Neural cell (in vitro differentiated cells): ENCODE measurements at regions not wholly inside any gene's neighbourhood (a gene's known extent, or its start where the extent isn't known, plus 50 kb on each side); places are given as distances from the start of the nearest gene placed in this dataset.

Experiments
- H2AFZ ChIP-seq: fragments of 200-600, 300-800 bp; sonication (generic), shearing (Covaris generic); 2 replicates; pipeline ENCODE4 v1.6.0; 2014; ENCODE audit warnings: low read depth, mild to moderate bottlenecking, antibody characterized with exemption, low read length, moderate library complexity
- H3F3A ChIP-seq: fragments of 200-600 bp; shearing (Covaris generic); 2 replicates; pipeline ENCODE4 v1.6.1; 2016; ENCODE audit warnings: mild to moderate bottlenecking, moderate library complexity, mixed read lengths, antibody characterized with exemption, low read length; ENCODE audit not compliant: insufficient read depth, poor library complexity, severe bottlenecking
- H3K27ac ChIP-seq: fragments of 200-600, 300-800 bp; sonication (generic), shearing (Covaris generic); 2 replicates; pipeline ENCODE4 v1.5.1; 2014; ENCODE audit warnings: mild to moderate bottlenecking, low read length, moderate library complexity
- H3K27me3 ChIP-seq: fragments of 300-800, 200-600 bp; sonication (generic), shearing (Covaris generic); 2 replicates; pipeline ENCODE4 v1.6.0; 2014; ENCODE audit warnings: mild to moderate bottlenecking, low read depth, low read length, moderate library complexity; ENCODE audit not compliant: insufficient read depth
- H3K36me3 ChIP-seq: fragments of 300-800, 200-600 bp; sonication (generic), shearing (Covaris generic); 2 replicates; pipeline ENCODE4 v1.5.1; 2014; ENCODE audit warnings: mild to moderate bottlenecking, antibody characterized with exemption, low read length, moderate library complexity; ENCODE audit not compliant: insufficient read depth
- H3K4me2 ChIP-seq: fragments of 300-800, 200-600 bp; sonication (generic), shearing (Covaris generic); 2 replicates; pipeline ENCODE4 v1.6.0; 2014; ENCODE audit warnings: mild to moderate bottlenecking, low read length
- H3K4me3 ChIP-seq: fragments of 300-800, 200-600 bp; sonication (generic), shearing (Covaris generic); 2 replicates; pipeline ENCODE4 v1.5.1; 2014; ENCODE audit warnings: mild to moderate bottlenecking, low read length, moderate library complexity
- H3K79me2 ChIP-seq: fragments of 200-600 bp; shearing (Covaris generic); replicated peaks from 2 replicates; pipeline ENCODE4 v1.6.0; 2014; ENCODE audit warnings: mild to moderate bottlenecking, low read length, moderate library complexity; ENCODE audit not compliant: insufficient read depth
- H3K9ac ChIP-seq: fragments of 300-800, 200-600 bp; sonication (generic), shearing (Covaris generic); 2 replicates; pipeline ENCODE4 v1.6.1; 2016; ENCODE audit warnings: mild to moderate bottlenecking, low read length, mixed read lengths
- H3K9me2 ChIP-seq: fragments of 200-600 bp; shearing (Covaris generic); 2 replicates; pipeline ENCODE4 v1.6.1; 2016; ENCODE audit warnings: mild to moderate bottlenecking, low read length, mixed read lengths; ENCODE audit not compliant: insufficient read depth
- H3K9me3 ChIP-seq: fragments of 200-600, 300-800 bp; sonication (generic), shearing (Covaris generic); 2 replicates; pipeline ENCODE4 v1.6.1; 2016; ENCODE audit warnings: mild to moderate bottlenecking, mixed run types, low read length, moderate library complexity, mixed read lengths
- H4K20me1 ChIP-seq: fragments of 200-600 bp; shearing (Covaris generic); 2 replicates; pipeline ENCODE4 v1.6.1; 2016; ENCODE audit warnings: mild to moderate bottlenecking, mixed run types; ENCODE audit not compliant: insufficient read depth
- CTCF ChIP-seq: fragments of 450-650 bp; IDR thresholded peaks from 2 replicates; pipeline ENCODE4 v1.5.1; 2014; ENCODE audit warnings: antibody characterized with exemption, mild to moderate bottlenecking, moderate library complexity; ENCODE audit not compliant: poor library complexity, severe bottlenecking
- EP300 ChIP-seq: fragments of 450-650 bp; conservative IDR thresholded peaks from 2 replicates; pipeline ENCODE4 v1.6.1; 2014; ENCODE audit warnings: antibody characterized with exemption, mild to moderate bottlenecking, moderate library complexity; ENCODE audit not compliant: poor library complexity, severe bottlenecking
- EZH2 ChIP-seq: fragments of 200-600, 300-800 bp; shearing (Covaris generic), sonication (generic); IDR thresholded peaks from 2 replicates; pipeline ENCODE4 v1.6.1; 2014; ENCODE audit warnings: antibody characterized with exemption, low read length, borderline replicate concordance, mild to moderate bottlenecking; ENCODE audit not compliant: insufficient read depth, poor library complexity, severe bottlenecking
- MXI1 ChIP-seq: fragments of 450-650 bp; conservative IDR thresholded peaks from 2 replicates; pipeline ENCODE4 v1.6.1; 2014; ENCODE audit warnings: antibody characterized with exemption, mild to moderate bottlenecking; ENCODE audit not compliant: poor library complexity, severe bottlenecking
- RAD21 ChIP-seq: fragments of 450-650 bp; conservative IDR thresholded peaks from 2 replicates; pipeline ENCODE4 v1.6.1; 2014; ENCODE audit warnings: antibody characterized with exemption, mild to moderate bottlenecking, moderate library complexity

- peaks cover 8% of the 10 kb centered on the region for H3K79me2 ChIP-seq
- TF ChIP-seq MXI1: no peak
- H3K36me3 ChIP-seq: peaks cover 5% of the 10 kb centered on the region
- no peaks in the 10 kb centered on the region for H3K9me2 ChIP-seq
- no peaks in the 10 kb centered on the region for H3K27me3 ChIP-seq
- no peak overlapping the region for H3K4me2 ChIP-seq
- H3K9me3 ChIP-seq: no peaks in the 10 kb centered on the region
- no peak overlapping the region for H3K27ac ChIP-seq
- H3K9ac ChIP-seq: no peak overlapping the region
- H2AFZ ChIP-seq: no peak overlapping the region
- no peaks in the 10 kb centered on the region for H3F3A ChIP-seq
- no peaks in the 10 kb centered on the region for H4K20me1 ChIP-seq
- H3K4me3 ChIP-seq: no peak overlapping the region
Measured at GRCh38 chr3:124201226-124201625, 209.3 kb upstream of the ROPN1 start.

- Histone ChIP-seq H3K79me2 (peaks cover 8% of the 10 kb centered on the region), H4K20me1 (no peaks in the 10 kb centered on the region), H3K4me2 (no peak overlapping the region), H3F3A (no peaks in the 10 kb centered on the region), H3K4me3 (no peak overlapping the region), H2AFZ (no peak overlapping the region), H3K9me2 (no peaks in the 10 kb centered on the region), H3K27ac (no peak overlapping the region), H3K9me3 (no peaks in the 10 kb centered on the region), H3K36me3 (peaks cover 5% of the 10 kb centered on the region), H3K27me3 (no peaks in the 10 kb centered on the region), H3K9ac (no peak overlapping the region)
- TF ChIP-seq EZH2 (no peak), CTCF (no peak), EP300 (no peak)
Measured at GRCh38 chr3:124201786-124202185, 209.9 kb upstream of the ROPN1 start.

- peaks cover 8% of the 10 kb centered on the region for H3K79me2 ChIP-seq
- H3F3A ChIP-seq: no peaks in the 10 kb centered on the region
- H3K9ac ChIP-seq: no peak overlapping the region
- TF ChIP-seq MXI1 (no peak), RAD21 (no peak), EZH2 (no peak), CTCF (no peak)
- H3K27me3 ChIP-seq: no peaks in the 10 kb centered on the region
- H2AFZ ChIP-seq: no peak overlapping the region
- H3K4me3 ChIP-seq: no peak overlapping the region
- no peak overlapping the region for H3K4me2 ChIP-seq
- H4K20me1 ChIP-seq: no peaks in the 10 kb centered on the region
- no peak overlapping the region for H3K27ac ChIP-seq
- H3K9me3 ChIP-seq: no peaks in the 10 kb centered on the region
- H3K36me3 ChIP-seq: peaks cover 5% of the 10 kb centered on the region
- H3K9me2 ChIP-seq: no peaks in the 10 kb centered on the region
Measured at GRCh38 chr3:124202754-124203153, 210.8 kb upstream of the ROPN1 start.
